ENCODE measurements at regions not wholly inside any gene's neighbourhood (a gene's known extent, or its start where the extent isn't known, plus 50 kb on each side); places are given as distances from the start of the nearest gene placed in this dataset.

GRCh38 chr2:192275632-192276031, 80.9 kb upstream of the TMEFF2 start:
- TF ChIP-seq GRHL2 (CRISPR knock-in tag; IDR thresholded peaks at IDR 0.05; ENCODE audit: insufficient replicate concordance, severe bottlenecking) (no peak), NR2C2 (CRISPR knock-in tag; IDR thresholded peaks at IDR 0.05) (no peak), USF2 (CRISPR knock-in tag; IDR thresholded peaks at IDR 0.05) (no peak), ATF2 (CRISPR knock-in tag; IDR thresholded peaks at IDR 0.05; ENCODE audit: borderline replicate concordance, low read depth) (no peak), FOXJ3 (CRISPR knock-in tag; IDR thresholded peaks at IDR 0.05; ENCODE audit: borderline replicate concordance) (no peak)

Data from WTC11 (cell line).